ENCODE measurements at regions not wholly inside any gene's neighbourhood (a gene's known extent, or its start where the extent isn't known, plus 50 kb on each side); places are given as distances from the start of the nearest gene placed in this dataset.

DNA sequence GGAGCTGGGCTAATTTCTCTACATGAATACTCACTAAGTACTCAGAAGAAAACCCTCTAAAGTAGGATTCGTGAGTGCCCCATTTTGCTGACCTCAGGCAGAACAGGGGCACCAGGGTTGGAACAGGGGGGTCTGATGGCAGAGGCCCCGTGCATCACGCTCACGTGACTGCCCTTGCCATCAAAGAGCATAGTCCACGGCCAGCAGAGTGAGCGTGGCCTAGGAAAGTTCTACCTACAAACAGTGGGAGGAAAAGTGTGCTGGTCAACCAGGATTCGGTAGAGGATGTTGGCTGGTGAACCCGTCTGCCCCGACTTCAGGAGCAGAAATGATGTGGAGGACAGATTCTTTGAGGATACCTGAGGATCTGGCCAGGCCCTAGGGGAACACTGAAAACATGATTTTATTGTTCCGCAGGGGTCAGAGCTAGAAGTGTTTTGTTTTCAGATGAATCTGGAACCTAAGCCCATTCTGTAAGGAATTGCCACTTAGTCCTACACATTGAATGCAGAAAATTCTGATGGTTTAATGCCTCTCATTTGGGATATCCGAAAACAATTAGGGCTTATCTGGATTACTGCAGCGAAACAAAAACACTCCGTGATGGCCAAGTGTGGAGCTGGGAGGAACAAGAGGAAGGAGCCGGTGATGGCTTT, 138.8 kb upstream of the SHH start:
- Histone ChIP-seq H3K4me1 (ENCODE audit: insufficient read depth, low read length, poor library complexity, severe bottlenecking) (no peaks in the 10 kb centered on the region), H3K27me3 (replicated peaks; ENCODE audit: insufficient read depth, low read depth, low read length, poor library complexity) (peaks cover 76% of the 10 kb centered on the region), H3K4me3 (ENCODE audit: low read depth, low read length, poor library complexity, severe bottlenecking) (no peak overlapping the region), H3K36me3 (ENCODE audit: insufficient read depth, low read length, poor library complexity, severe bottlenecking) (no peaks in the 10 kb centered on the region), H3K27ac (ENCODE audit: low read depth, low read length, poor library complexity, severe bottlenecking) (no peak overlapping the region), H3K9me3 (ENCODE audit: low read depth, low read length, poor library complexity, severe bottlenecking) (no peaks in the 10 kb centered on the region)
- no peak for TF ChIP-seq CTCF (conservative IDR thresholded peaks at IDR 0.05; ENCODE audit: low read depth, low read length)
- TF ChIP-seq EZH2 (IDR thresholded peaks at IDR 0.05; ENCODE audit: borderline replicate concordance, low read depth, low read length, poor library complexity, severe bottlenecking): no peak
- ChIA-PET CTCF (no interaction called here), POLR2A (ENCODE audit: low non-redundant PET) (no interaction called here)
- intact Hi-C loops (cut with micrococcal nuclease; ENCODE audit: unreplicated experiment): no loop called here
- no TSS peak for BruUV-seq (replicated peaks)
- DNase-seq (ENCODE audit: low spot score): no peak

GRCh38 chr7:155948845-155949244, 136.6 kb upstream of the SHH start:
- Histone ChIP-seq H3K27me3 (replicated peaks; ENCODE audit: insufficient read depth, low read depth, low read length, poor library complexity) (peaks cover 79% of the 10 kb centered on the region), H3K4me1 (ENCODE audit: insufficient read depth, low read length, poor library complexity, severe bottlenecking) (no peaks in the 10 kb centered on the region), H3K9me3 (ENCODE audit: low read depth, low read length, poor library complexity, severe bottlenecking) (no peaks in the 10 kb centered on the region), H3K4me3 (ENCODE audit: low read depth, low read length, poor library complexity, severe bottlenecking) (no peak overlapping the region), H3K36me3 (ENCODE audit: insufficient read depth, low read length, poor library complexity, severe bottlenecking) (no peaks in the 10 kb centered on the region), H3K27ac (ENCODE audit: low read depth, low read length, poor library complexity, severe bottlenecking) (no peak overlapping the region)
- ChIA-PET POLR2A (ENCODE audit: low non-redundant PET) (no interaction called here), CTCF (no interaction called here)
- DNase-seq (ENCODE audit: low spot score): no peak
- no TSS peak for BruUV-seq (replicated peaks)
- intact Hi-C loops (cut with micrococcal nuclease; ENCODE audit: unreplicated experiment): no loop called here
- TF ChIP-seq EZH2 (IDR thresholded peaks at IDR 0.05; ENCODE audit: borderline replicate concordance, low read depth, low read length, poor library complexity, severe bottlenecking) (no peak), CTCF (conservative IDR thresholded peaks at IDR 0.05; ENCODE audit: low read depth, low read length) (no peak)

DNA sequence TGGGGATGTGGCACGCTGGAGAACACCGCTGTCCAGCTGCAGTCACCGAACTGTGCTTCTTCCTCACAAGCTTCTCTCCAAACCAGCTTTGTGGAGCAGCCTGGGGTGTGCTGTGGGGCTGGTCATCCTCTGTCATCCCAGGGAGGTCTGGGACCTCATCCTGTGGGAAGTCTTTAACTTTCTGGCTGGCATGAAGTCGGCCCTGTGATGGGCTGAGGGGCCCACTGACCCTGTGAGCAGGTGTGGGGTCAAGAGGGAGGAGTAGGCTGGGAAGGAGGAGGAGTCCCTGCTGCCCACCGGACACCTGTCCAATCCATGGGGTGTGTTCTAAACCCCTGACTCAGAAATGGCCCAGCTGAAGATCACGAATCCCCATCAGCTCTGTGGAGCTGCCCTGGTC, 136.2 kb upstream of the SHH start:
- H3K4me3 ChIP-seq (ENCODE audit: low read depth, low read length, poor library complexity, severe bottlenecking): no peak overlapping the region
- no peaks in the 10 kb centered on the region for H3K4me1 ChIP-seq (ENCODE audit: insufficient read depth, low read length, poor library complexity, severe bottlenecking)
- no peaks in the 10 kb centered on the region for H3K36me3 ChIP-seq (ENCODE audit: insufficient read depth, low read length, poor library complexity, severe bottlenecking)
- ChIA-PET POLR2A (ENCODE audit: low non-redundant PET) (no interaction called here), CTCF (no interaction called here)
- no peak overlapping the region for H3K27ac ChIP-seq (ENCODE audit: low read depth, low read length, poor library complexity, severe bottlenecking)
- no peak for DNase-seq (ENCODE audit: low spot score)
- BruUV-seq (replicated peaks): no TSS peak
- no peaks in the 10 kb centered on the region for H3K9me3 ChIP-seq (ENCODE audit: low read depth, low read length, poor library complexity, severe bottlenecking)
- TF ChIP-seq CTCF (conservative IDR thresholded peaks at IDR 0.05; ENCODE audit: low read depth, low read length) (no peak), EZH2 (IDR thresholded peaks at IDR 0.05; ENCODE audit: borderline replicate concordance, low read depth, low read length, poor library complexity, severe bottlenecking) (peak; percentile 35)
- intact Hi-C loops (cut with micrococcal nuclease; ENCODE audit: unreplicated experiment): no loop called here
- peaks cover 77% of the 10 kb centered on the region for H3K27me3 ChIP-seq (replicated peaks; ENCODE audit: insufficient read depth, low read depth, low read length, poor library complexity)
